GM21526 (cell line): ENCODE measurements at regions not wholly inside any gene's neighbourhood (a gene's known extent, or its start where the extent isn't known, plus 50 kb on each side); places are given as distances from the start of the nearest gene placed in this dataset.

Experiments
- ATAC-seq: cut with Tn5 transposase; IDR thresholded peaks from one replicate; pipeline ENCODE4 v1.9.1; 2021; ENCODE audit warnings: moderate library complexity; ENCODE audit not compliant: unreplicated experiment, low FRiP score

- no peak for ATAC-seq
Observed at GRCh38 chr1:101290922-101291561, 54.2 kb downstream of the S1PR1 start.

GRCh38 chr1:101291562-101292380 is 55.0 kb downstream of the S1PR1 start:
- no peak for ATAC-seq

- ATAC-seq, result peak; percentile 36
Observed at GRCh38 chr1:101293461-101294051, 56.7 kb downstream of the S1PR1 start.

- ATAC-seq, result no peak
Observed at GRCh38 chr1:101295209-101295608, 58.4 kb downstream of the S1PR1 start.

- no peak for ATAC-seq
Observed at GRCh38 chr1:101298663-101299062, 61.8 kb downstream of the S1PR1 start.

- ATAC-seq, result no peak
Observed at GRCh38 chr1:101299141-101299540, 62.3 kb downstream of the S1PR1 start.

GRCh38 chr1:101299710-101300109 is 62.9 kb downstream of the S1PR1 start:
- ATAC-seq, result no peak

- no peak for ATAC-seq
Observed at GRCh38 chr1:101300916-101301315, 64.1 kb downstream of the S1PR1 start.

GRCh38 chr1:101301446-101302057 is 64.7 kb downstream of the S1PR1 start:
- ATAC-seq, result no peak

- ATAC-seq, result no peak
Observed at GRCh38 chr1:101302831-101303511, 66.2 kb downstream of the S1PR1 start.

- ATAC-seq, result no peak
Observed at GRCh38 chr1:101307985-101308689, 71.3 kb downstream of the S1PR1 start.

- ATAC-seq, result peak; percentile 21
Observed at GRCh38 chr1:101308935-101309333, 72.1 kb downstream of the S1PR1 start.

- ATAC-seq, result peak; percentile 46
Observed at GRCh38 chr1:101309334-101310311, 72.8 kb downstream of the S1PR1 start.

GRCh38 chr1:101310506-101310905 is 73.7 kb downstream of the S1PR1 start:
- ATAC-seq, result no peak

- no peak for ATAC-seq
Observed at GRCh38 chr1:101311146-101311920, 74.5 kb downstream of the S1PR1 start.

GRCh38 chr1:101312147-101312546 is 75.3 kb downstream of the S1PR1 start:
- no peak for ATAC-seq

GRCh38 chr1:101313356-101313755 is 76.5 kb downstream of the S1PR1 start:
- ATAC-seq, result no peak

GRCh38 chr1:101314244-101314643 is 77.4 kb downstream of the S1PR1 start:
- no peak for ATAC-seq
